ENCODE measurements at regions not wholly inside any gene's neighbourhood (a gene's known extent, or its start where the extent isn't known, plus 50 kb on each side); places are given as distances from the start of the nearest gene placed in this dataset.

GRCh38 chr13:22596171-22596863, 584.5 kb upstream of the SGCG start:
- no peak overlapping the region for H2BK20ac ChIP-seq (ENCODE audit: low read depth, low read length)
- H2AK9ac ChIP-seq (replicated peaks; ENCODE audit: low read depth, low read length, poor library complexity) = no peak overlapping the region
- intact Hi-C loops (cut with micrococcal nuclease) (no loop called here), in situ Hi-C loops (cut with MboI; ENCODE audit: low sequenced_read_pairs) (no loop called here), dilution Hi-C loops (cut with HindIII; ENCODE audit: low sequenced_read_pairs, unreplicated experiment) (no loop called here)
- H4K91ac ChIP-seq (ENCODE audit: insufficient read depth, low read depth, low read length) = no peak overlapping the region
- no peak overlapping the region for H3K56ac ChIP-seq (ENCODE audit: extremely low read depth, insufficient read depth, low read length)
- H3K4ac ChIP-seq (ENCODE audit: low read depth, low read length) = no peak overlapping the region
- no peak for ATAC-seq (ENCODE audit: low read depth)
- no peak overlapping the region for H4K5ac ChIP-seq (ENCODE audit: low read depth, low read length)
- H3K18ac ChIP-seq (ENCODE audit: low read depth, low read length) = no peak overlapping the region
- WGBS, 2 experiments (ENCODE audit: extremely low coverage in 2 of 2, insufficient read length in 1 of 2) = no CpG with 5 or more reads among the region's 5 CpGs
- peaks cover 10% of the 10 kb centered on the region for H3K9me3 ChIP-seq (ENCODE audit: control insufficient read depth, insufficient read depth, low read length)
- no peak overlapping the region for H3K23ac ChIP-seq (ENCODE audit: low read depth, low read length)
- H2BK120ac ChIP-seq (ENCODE audit: low read depth, low read length) = no peak overlapping the region
- H3K4me3 ChIP-seq (ENCODE audit: insufficient read depth, low read depth, low read length) = no peak overlapping the region
- H2BK15ac ChIP-seq (ENCODE audit: low read depth, low read length) = no peak overlapping the region
- H3K36me3 ChIP-seq (ENCODE audit: control insufficient read depth, insufficient read depth, low read length) = no peaks in the 10 kb centered on the region
- no peak overlapping the region for H3K9ac ChIP-seq (ENCODE audit: low read depth, low read length)
- H4K20me1 ChIP-seq (ENCODE audit: insufficient read depth, low read length) = no peaks in the 10 kb centered on the region
- H2BK5ac ChIP-seq (ENCODE audit: low read depth, low read length, poor library complexity, severe bottlenecking) = no peak overlapping the region
- H4K8ac ChIP-seq (ENCODE audit: low read depth in 2 of 2, low read length in 2 of 2) = no peak overlapping the region
- no peak overlapping the region for H3K27ac ChIP-seq (ENCODE audit: insufficient read depth, low read length)
- TF ChIP-seq SMC3 (IDR thresholded peaks at IDR 0.05; ENCODE audit: low read depth, low read length) (no peak), RCOR1 (IDR thresholded peaks at IDR 0.05; ENCODE audit: insufficient replicate concordance, low read length) (no peak), MAFK (IDR thresholded peaks at IDR 0.05; ENCODE audit: low read depth, low read length) (no peak), ELK1 (IDR thresholded peaks at IDR 0.05; ENCODE audit: borderline replicate concordance, low read depth, low read length) (no peak), RFX5 (IDR thresholded peaks at IDR 0.05; ENCODE audit: low read depth, low read length) (no peak), CEBPB (IDR thresholded peaks at IDR 0.05; ENCODE audit: low read depth, low read length) (no peak), USF2 (IDR thresholded peaks at IDR 0.05; ENCODE audit: low read depth, low read length) (no peak), FOS (IDR thresholded peaks at IDR 0.05; ENCODE audit: low read depth, low read length) (no peak), MXI1 (IDR thresholded peaks at IDR 0.05; ENCODE audit: borderline replicate concordance, low read depth, low read length) (no peak)
- no peak overlapping the region for H3K14ac ChIP-seq (replicated peaks; ENCODE audit: low read depth, low read length)
- no peak overlapping the region for H3K4me2 ChIP-seq (ENCODE audit: low read depth, low read length)
- no peak for DNase-seq
- CTCF ChIA-PET = no interaction called here
- no peak overlapping the region for H2AK5ac ChIP-seq (ENCODE audit: low read depth, low read length)
- no peaks in the 10 kb centered on the region for H3K79me1 ChIP-seq (ENCODE audit: low read depth in 1 of 2, low read length in 2 of 2)
- BruUV-seq (replicated peaks) = no TSS peak
- H3K27me3 ChIP-seq (ENCODE audit: control insufficient read depth, insufficient read depth, low read length) = no peaks in the 10 kb centered on the region
- no peaks in the 10 kb centered on the region for H3K9me1 ChIP-seq (ENCODE audit: insufficient read depth, low read length)
- H2AFZ ChIP-seq (replicated peaks; ENCODE audit: low read length, poor library complexity) = no peak overlapping the region
- POLR2A ChIA-PET (ENCODE audit: unreplicated experiment) = no interaction called here
- H3K4me1 ChIP-seq (ENCODE audit: control insufficient read depth, insufficient read depth, low read length) = no peaks in the 10 kb centered on the region
